Tibial artery (tissue), 4 donors: ENCODE measurements at regions not wholly inside any gene's neighbourhood (a gene's known extent, or its start where the extent isn't known, plus 50 kb on each side); places are given as distances from the start of the nearest gene placed in this dataset.

Source experiments
- DNase-seq, 2 donors: peaks; one replicate each; pipeline ENCODE4 v3.0.0-alpha.2; 2019
- H3K27ac ChIP-seq, 2 donors: fragments of 200-600 bp; sonication (generic) in 1 of 2; 1 replicate in 1 of 2; 2 replicates in 1 of 2; pipeline ENCODE4 v1.5.1; 2018 to 2019; ENCODE audit warnings: mild to moderate bottlenecking in 1 of 2
- H3K27me3 ChIP-seq, 2 donors: fragments of 200-600 bp; sonication (generic) in 1 of 2; one replicate each; pipeline versions ENCODE4 v1.5.1 to v1.6.0; 2016 to 2019
- H3K36me3 ChIP-seq, 3 donors: fragments of 200-600 bp; sonication (generic) in 2 of 3; one replicate each; pipeline ENCODE4 v1.5.1; 2016 to 2019; ENCODE audit warnings: mild to moderate bottlenecking in 2 of 3
- H3K4me1 ChIP-seq, 4 donors: fragments of 200-600 bp; sonication (generic) in 2 of 4; 1 replicate in 3 of 4; 2 replicates in 1 of 4; pipeline ENCODE4 v1.5.1; 2016 to 2019
- H3K4me3 ChIP-seq, 2 donors: fragments of 200-600 bp; sonication (generic) in 1 of 2; 1 replicate in 1 of 2; 2 replicates in 1 of 2; pipeline ENCODE4 v1.5.1; 2018 to 2019; ENCODE audit warnings: mild to moderate bottlenecking in 2 of 2
- H3K9me3 ChIP-seq, 3 donors: fragments of 200-600 bp; sonication (generic) in 1 of 3; one replicate each; pipeline ENCODE4 v1.5.1; 2016 to 2019
- CTCF ChIP-seq, 2 experiments: fragments of 200-600 bp in 1 of 2; fragments of 450-650 bp in 1 of 2; IDR thresholded peaks; one replicate each; pipeline ENCODE4 v1.5.1; 2017 to 2019; ENCODE audit warnings: antibody characterized with exemption in 2 of 2, mild to moderate bottlenecking in 1 of 2, moderate library complexity in 1 of 2
- intact Hi-C: fragments of 100-400 bp; cut with DNase I; formaldehyde crosslinking; loops from one replicate; pipeline ENCODE4 v1.15.0; 2023; ENCODE audit warnings: low total_unique reads

GRCh38 chr7:47204709-47205108 is 377.2 kb downstream of the TNS3 start:
- no peak for DNase-seq
- no peak for TF ChIP-seq CTCF (IDR thresholded peaks at IDR 0.05)
- intact Hi-C loops: no loop called here
- H3K27me3 ChIP-seq: no peaks in the 10 kb centered on the region
- no peaks in the 10 kb centered on the region for H3K4me1 ChIP-seq
- no peaks in the 10 kb centered on the region for H3K36me3 ChIP-seq
- no peaks in the 10 kb centered on the region for H3K9me3 ChIP-seq
- no peak overlapping the region for H3K4me3 ChIP-seq
- no peak overlapping the region for H3K27ac ChIP-seq

GRCh38 chr7:47202146-47202783 is 379.6 kb downstream of the TNS3 start:
- Histone ChIP-seq H3K27me3 (no peaks in the 10 kb centered on the region), H3K4me1 (no peaks in the 10 kb centered on the region), H3K36me3 (no peaks in the 10 kb centered on the region), H3K9me3 (no peaks in the 10 kb centered on the region), H3K4me3 (no peak overlapping the region), H3K27ac (no peak overlapping the region)
- no peak for TF ChIP-seq CTCF (IDR thresholded peaks at IDR 0.05)
- intact Hi-C loops: no loop called here
- no peak for DNase-seq

- H3K27ac ChIP-seq: no peak overlapping the region
- TF ChIP-seq CTCF (IDR thresholded peaks at IDR 0.05): no peak
- intact Hi-C loops: loop anchor here (10.0 kb wide), 1 partner anchor 103 kb away; no protein-coding TSS in a partner anchor
Observed at GRCh38 chr7:47198159-47198558, 383.8 kb downstream of the TNS3 start.

GRCh38 chr7:47197486-47197885 is 384.4 kb downstream of the TNS3 start:
- Histone ChIP-seq H3K4me1 (no peaks in the 10 kb centered on the region), H3K27ac (no peak overlapping the region), H3K36me3 (no peaks in the 10 kb centered on the region), H3K9me3 (no peaks in the 10 kb centered on the region), H3K4me3 (no peak overlapping the region), H3K27me3 (no peaks in the 10 kb centered on the region)
- no peak for TF ChIP-seq CTCF (IDR thresholded peaks at IDR 0.05)
- no peak for DNase-seq
- intact Hi-C loops: loop anchor here (10.0 kb wide), 1 partner anchor 103 kb away; no protein-coding TSS in a partner anchor

More at GRCh38 chr7:47198159-47198558, 383.8 kb downstream of the TNS3 start:
- no peaks in the 10 kb centered on the region for H3K27me3 ChIP-seq
- no peaks in the 10 kb centered on the region for H3K4me1 ChIP-seq
- DNase-seq: no peak
- H3K9me3 ChIP-seq: no peaks in the 10 kb centered on the region
- H3K36me3 ChIP-seq: no peaks in the 10 kb centered on the region
- H3K4me3 ChIP-seq: no peak overlapping the region

GRCh38 chr7:47196737-47197136 is 385.2 kb downstream of the TNS3 start:
- DNase-seq: no peak
- Histone ChIP-seq H3K9me3 (no peaks in the 10 kb centered on the region), H3K4me1 (no peaks in the 10 kb centered on the region), H3K36me3 (no peaks in the 10 kb centered on the region), H3K27me3 (no peaks in the 10 kb centered on the region), H3K27ac (no peak overlapping the region), H3K4me3 (no peak overlapping the region)
- intact Hi-C loops: loop anchor here (10.0 kb wide), 1 partner anchor 102 kb away; no protein-coding TSS in a partner anchor
- no peak for TF ChIP-seq CTCF (IDR thresholded peaks at IDR 0.05)
